K562 (cell line): ENCODE measurements at regions not wholly inside any gene's neighbourhood (a gene's known extent, or its start where the extent isn't known, plus 50 kb on each side); places are given as distances from the start of the nearest gene placed in this dataset.

Source experiments
- ATAC-seq: fragments of 200-7000 bp; cut with Tn5 transposase; 3 replicates; pipeline ENCODE4 v1.9.1; 2020; ENCODE audit warnings: moderate library complexity
- BruUV-seq: library from RNA; stranded (reverse); fragments of 400-500 nt; replicated peaks from 2 replicates; lab custom pipeline; 2021; lab: Mats Ljungman, UMichigan
- CTCF ChIA-PET: fragments of 300-600 bp; formaldehyde crosslinking; extraction: SDS; loops from one replicate; lab custom pipeline; 2021; ENCODE audit warnings: low intra/inter-chr PET ratio; lab: Yijun Ruan, JAX
- POLR2A ChIA-PET: fragments of 300-600, 350-650 bp; sonication (Branson Sonifier 250); formaldehyde crosslinking; extraction: SDS; loops from one replicate; lab custom pipeline; 2021; ENCODE audit warnings: antibody characterized with exemption, inconsistent platforms; lab: Yijun Ruan, JAX
- DNase-seq, 4 experiments: peaks; one replicate each; pipeline versions ENCODE4 v3.0.0 to v3.0.0-alpha.2; 2011 to 2018; ENCODE audit warnings: low spot score in 3 of 4, mixed read lengths in 3 of 4; ENCODE audit errors: extremely low read depth in 1 of 4
- FAIRE-seq: peaks from 2 replicates; lab custom pipeline; 2011; peaks lifted over from hg19 to GRCh38; lab: Jason Lieb, UNC
- H2AFZ ChIP-seq: 2 replicates; pipeline ENCODE4 v1.6.0; 2011; ENCODE audit warnings: low read depth, low read length, control low read depth, inconsistent platforms
- H3K27ac ChIP-seq: fragments of 200-600 bp; 3 replicates; pipeline ENCODE4 v1.8.0; 2011; ENCODE audit warnings: low read depth, mild to moderate bottlenecking, control low read depth, inconsistent platforms, low read length, moderate library complexity, mixed read lengths; ENCODE audit errors: extremely low read depth
- H3K27me3 ChIP-seq, 2 experiments: fragments of 300-600 bp in 1 of 2; 2 replicates in 1 of 2; 3 replicates in 1 of 2; pipeline versions ENCODE4 v1.6.0 to v1.8.0; 2011; ENCODE audit warnings: inconsistent platforms in 2 of 2, low read length in 2 of 2, mild to moderate bottlenecking in 1 of 2, mixed read lengths in 1 of 2, moderate library complexity in 1 of 2; ENCODE audit not compliant: control insufficient read depth in 2 of 2, insufficient read depth in 2 of 2
- H3K36me3 ChIP-seq: fragments of 300-600 bp; 3 replicates; pipeline ENCODE4 v1.8.0; 2011; ENCODE audit warnings: mild to moderate bottlenecking, low read length, inconsistent platforms; ENCODE audit not compliant: control insufficient read depth, insufficient read depth
- H3K4me1 ChIP-seq, 2 experiments: fragments of 200-600 bp in 1 of 2; replicated peaks in 1 of 2; 2 replicates in 1 of 2; 3 replicates in 1 of 2; pipeline versions ENCODE4 v1.5.1 to v1.8.0; 2011; ENCODE audit warnings: inconsistent platforms in 2 of 2, low read length in 2 of 2, mild to moderate bottlenecking in 1 of 2, mixed read lengths in 1 of 2, moderate library complexity in 1 of 2; ENCODE audit not compliant: control insufficient read depth in 2 of 2, insufficient read depth in 2 of 2
- H3K4me2 ChIP-seq: 2 replicates; pipeline ENCODE4 v1.6.1; 2011; ENCODE audit warnings: low read length, control low read depth, inconsistent platforms, mixed read lengths; ENCODE audit not compliant: insufficient read depth
- H3K4me3 ChIP-seq: fragments of 200-600 bp; sonication (generic), shearing (Covaris generic); 2 replicates; pipeline ENCODE4 v1.5.1; 2016; ENCODE audit warnings: control low read depth, inconsistent platforms
- H3K79me2 ChIP-seq: fragments of 200-600 bp; 3 replicates; pipeline ENCODE4 v1.8.0; 2011; ENCODE audit warnings: low read length, inconsistent platforms; ENCODE audit not compliant: control insufficient read depth, insufficient read depth
- H3K9ac ChIP-seq, 2 experiments: 2 replicates each; pipeline versions ENCODE4 v1.6.0 to v1.6.1; 2011; ENCODE audit warnings: low read depth in 2 of 2, low read length in 2 of 2, control low read depth in 1 of 2, inconsistent platforms in 1 of 2, mild to moderate bottlenecking in 1 of 2, mixed read lengths in 1 of 2; ENCODE audit not compliant: insufficient read depth in 1 of 2
- H3K9me1 ChIP-seq: one replicate; pipeline ENCODE4 v1.6.0; 2011; ENCODE audit warnings: inconsistent platforms, mild to moderate bottlenecking, low read length, moderate library complexity; ENCODE audit not compliant: control insufficient read depth, insufficient read depth
- H3K9me3 ChIP-seq: replicated peaks from 2 replicates; pipeline ENCODE4 v1.5.1; 2011; ENCODE audit warnings: low read depth, low read length, inconsistent platforms; ENCODE audit not compliant: control insufficient read depth, insufficient read depth
- H4K20me1 ChIP-seq: replicated peaks from 2 replicates; pipeline ENCODE4 v1.6.1; 2011; ENCODE audit warnings: low read length, inconsistent platforms, mixed read lengths; ENCODE audit not compliant: control insufficient read depth, insufficient read depth
- C11orf30 ChIP-seq: fragments of 450-650 bp; IDR thresholded peaks from 2 replicates; pipeline ENCODE4 v1.6.1; 2016; ENCODE audit warnings: low read depth, mild to moderate bottlenecking
- HNRNPUL1 ChIP-seq: fragments of 200-400 bp; formaldehyde crosslinking; IDR thresholded peaks from 2 replicates; pipeline ENCODE4 v1.6.1; 2017; ENCODE audit warnings: low read length
- KDM5B ChIP-seq: fragments of 200-600 bp; sonication (generic); IDR thresholded peaks from 2 replicates; pipeline ENCODE4 v1.6.1; 2012; ENCODE audit warnings: low read depth, mild to moderate bottlenecking, moderate library complexity, low read length, control low read depth, inconsistent platforms; ENCODE audit not compliant: insufficient replicate concordance
- KLF1 ChIP-seq: fragments of 450-650 bp; IDR thresholded peaks from 2 replicates; pipeline ENCODE4 v1.6.1; 2016; ENCODE audit warnings: missing genetic modification characterization, missing compliant biosample characterization
- KLF16 ChIP-seq: IDR thresholded peaks from 2 replicates; pipeline ENCODE4 v1.6.1; 2016; ENCODE audit warnings: antibody characterized with exemption
- MAFF ChIP-seq: IDR thresholded peaks from 2 replicates; pipeline ENCODE4 v1.6.1; 2012; ENCODE audit warnings: low read length, improper control_type of control experiment
- MAFG ChIP-seq: fragments of 450-650 bp; conservative IDR thresholded peaks from 2 replicates; pipeline ENCODE4 v1.6.1; 2016; ENCODE audit warnings: missing genetic modification characterization, missing compliant biosample characterization
- MAFK ChIP-seq: IDR thresholded peaks from 2 replicates; pipeline ENCODE4 v1.6.1; 2011; ENCODE audit warnings: low read length, improper control_type of control experiment
- NFE2 ChIP-seq: IDR thresholded peaks from 2 replicates; pipeline ENCODE4 v1.6.1; 2014; ENCODE audit warnings: antibody characterized with exemption, low read depth
- NFE2L1 ChIP-seq: fragments of 450-650 bp; IDR thresholded peaks from 2 replicates; pipeline ENCODE4 v1.6.1; 2016; ENCODE audit warnings: missing genetic modification characterization, low read depth, mild to moderate bottlenecking, missing compliant biosample characterization, moderate library complexity, borderline replicate concordance
- RUNX1 ChIP-seq: sonication (generic); IDR thresholded peaks from 2 replicates; pipeline ENCODE4 v1.6.1; 2016; ENCODE audit warnings: antibody characterized with exemption, low read depth
- SIN3B ChIP-seq: fragments of 450-650 bp; IDR thresholded peaks from 2 replicates; pipeline ENCODE4 v1.6.1; 2017; ENCODE audit warnings: low read depth, mild to moderate bottlenecking, moderate library complexity
- SMAD4 ChIP-seq: fragments of 250-450 bp; sonication (Bioruptor Pico); conservative IDR thresholded peaks from 2 replicates; pipeline ENCODE4 v1.8.0; 2021; ENCODE audit warnings: inconsistent platforms, mild to moderate bottlenecking, moderate library complexity
- SMARCB1 ChIP-seq: IDR thresholded peaks from 2 replicates; pipeline ENCODE4 v1.6.1; 2011; ENCODE audit warnings: improper control_type of control experiment, low read depth; ENCODE audit not compliant: insufficient read length
- TFAM ChIP-seq: fragments of 250-450 bp; sonication (Bioruptor Pico); conservative IDR thresholded peaks from 2 replicates; pipeline ENCODE4 v1.5.0; 2021; ENCODE audit warnings: mild to moderate bottlenecking, moderate library complexity
- TRIM24 ChIP-seq, 2 experiments: fragments of 450-650 bp; IDR thresholded peaks; 2 replicates each; pipeline ENCODE4 v1.6.1; 2016
- ZNF316 ChIP-seq: fragments of 450-650 bp; IDR thresholded peaks from 2 replicates; pipeline ENCODE4 v1.6.1; 2016
- ZNF507 ChIP-seq: conservative IDR thresholded peaks from 2 replicates; pipeline ENCODE4 v1.6.1; 2017; ENCODE audit warnings: missing genetic modification characterization, missing compliant biosample characterization
- ZNF76 ChIP-seq: fragments of 250-450 bp; sonication (Bioruptor Pico); IDR thresholded peaks from 2 replicates; pipeline ENCODE4 v1.4.0; 2020; ENCODE audit warnings: mild to moderate bottlenecking, moderate library complexity, borderline replicate concordance
- WGBS: fragments of 100-300 bp; shearing (Covaris generic); methylation state at CpG from one replicate; pipeline ENCODE4 v1.1.6; 2016; ENCODE audit warnings: low coverage, mixed read lengths; ENCODE audit not compliant: insufficient coverage; ENCODE audit errors: missing lambda C conversion rate; 5-methylcytosine and 5-hydroxymethylcytosine counted together
- in situ Hi-C: fragments of 300-500 bp; cut with MboI; formaldehyde crosslinking; loops from 4 replicates; pipeline ENCODE4 v1.15.0; 2018; ENCODE audit warnings: inconsistent platforms, mixed read lengths
- intact Hi-C: fragments of 100-400 bp; cut with micrococcal nuclease; formaldehyde crosslinking; loops from 2 replicates; pipeline ENCODE4 v1.14.2; 2022

DNA sequence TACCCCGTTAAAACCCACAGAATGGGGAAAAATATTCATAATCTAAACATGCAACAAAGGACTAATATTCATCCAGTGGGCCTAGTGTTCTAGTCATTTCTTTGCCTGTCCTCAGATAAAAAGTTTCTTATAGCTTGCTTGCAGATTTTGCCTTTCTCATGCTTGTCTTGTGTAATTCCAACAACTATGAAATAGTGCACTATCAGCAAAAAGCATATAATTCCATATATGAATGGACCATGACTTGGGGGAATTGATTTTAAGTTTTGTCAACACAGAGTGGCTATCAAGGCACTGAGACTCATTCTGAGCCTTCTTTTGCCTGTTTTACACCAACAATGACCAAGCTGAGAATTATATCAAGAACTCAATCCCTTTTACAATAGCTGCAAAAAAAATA lies 278.6 kb upstream of the GPR149 start:
- Histone ChIP-seq H3K9me1 (no peaks in the 10 kb centered on the region), H3K4me1 (no peaks in the 10 kb centered on the region), H3K27ac (no peak overlapping the region), H3K4me3 (no peak overlapping the region), H2AFZ (no peak overlapping the region), H3K27me3 (no peaks in the 10 kb centered on the region), H3K9me3 (no peaks in the 10 kb centered on the region), H3K4me2 (no peak overlapping the region), H3K79me2 (no peaks in the 10 kb centered on the region), H4K20me1 (no peaks in the 10 kb centered on the region), H3K9ac (no peak overlapping the region), H3K36me3 (no peaks in the 10 kb centered on the region)
- intact Hi-C loops (no loop called here), in situ Hi-C loops (no loop called here)
- WGBS: 0% methylated on average over 1 of the region's 1 CpG
- no peak for FAIRE-seq
- no TSS peak for BruUV-seq
- POLR2A ChIA-PET: no interaction called here
- TF ChIP-seq ZNF316: peak; percentile 84
- TF ChIP-seq SMARCB1: no peak
- peak; percentile 64 for TF ChIP-seq MAFG (tag)
- TF ChIP-seq C11orf30: peak; percentile 64
- peak; percentile 88 for TF ChIP-seq MAFK
- peak; percentile 83 for TF ChIP-seq MAFF
- no peak for TF ChIP-seq TRIM24 (IDR thresholded peaks at IDR 0.05)
- ATAC-seq: no peak
- CTCF ChIA-PET: no interaction called here
- no peak for DNase-seq

DNA sequence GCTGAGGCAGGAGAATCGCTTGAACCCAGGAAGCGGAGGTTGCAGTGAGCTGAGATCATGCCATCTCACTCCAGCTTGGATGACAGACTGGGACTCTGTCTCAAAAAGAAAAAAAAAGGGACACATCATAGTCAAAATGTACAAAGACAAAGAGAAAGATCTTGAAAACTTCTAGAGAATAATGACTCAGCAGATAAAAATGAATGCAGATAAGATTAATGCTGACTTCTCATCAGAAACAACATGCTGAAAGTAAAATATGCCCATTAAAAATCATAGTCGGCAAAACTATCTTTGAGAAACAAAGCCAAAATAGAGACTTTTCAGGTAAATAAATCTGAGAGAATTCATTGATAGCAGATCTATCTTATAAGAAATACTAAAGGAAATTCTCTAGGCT lies 271.1 kb upstream of the GPR149 start:
- Histone ChIP-seq H2AFZ (no peak overlapping the region), H3K9me3 (no peaks in the 10 kb centered on the region), H3K27me3 (no peaks in the 10 kb centered on the region), H3K36me3 (no peaks in the 10 kb centered on the region), H3K4me2 (no peak overlapping the region), H3K27ac (no peak overlapping the region), H3K9me1 (no peaks in the 10 kb centered on the region), H3K4me3 (no peak overlapping the region), H3K79me2 (no peaks in the 10 kb centered on the region), H3K9ac (no peak overlapping the region), H3K4me1 (no peaks in the 10 kb centered on the region), H4K20me1 (no peaks in the 10 kb centered on the region)
- ChIA-PET POLR2A (no interaction called here), CTCF (no interaction called here)
- peak; percentile 69 for TF ChIP-seq MAFG (tag)
- TF ChIP-seq ZNF316: peak; percentile 91
- TF ChIP-seq MAFK: peak; percentile 41; the same call in 1 of the 2 replicates
- peak; percentile 54 for TF ChIP-seq MAFF
- no peak for TF ChIP-seq SMAD4 (CRISPR knock-in tag)
- TF ChIP-seq KLF1 (tag): no peak
- TF ChIP-seq NFE2L1 (tag): 0 out of 2 replicates have a peak, but pooled peaks have one; percentile 13
- no peak for TF ChIP-seq KDM5B
- no peak for TF ChIP-seq HNRNPUL1
- TF ChIP-seq KLF16: no peak
- TF ChIP-seq TFAM (CRISPR knock-in tag): no peak
- peak; percentile 22; the same call in 1 of the 2 replicates for TF ChIP-seq NFE2
- TF ChIP-seq SIN3B: no peak
- no peak for TF ChIP-seq RUNX1
- TF ChIP-seq C11orf30: peak; percentile 50
- TF ChIP-seq ZNF507: no peak
- no peak for TF ChIP-seq ZNF76
- FAIRE-seq (no peak), DNase-seq (no peak), ATAC-seq (no peak)
- no TSS peak for BruUV-seq
- 0% methylated on average over 3 of the region's 3 CpGs for WGBS
- in situ Hi-C loops: no loop called here
- intact Hi-C loops: no loop called here
